GM23338 (cell line): ENCODE measurements at regions not wholly inside any gene's neighbourhood (a gene's known extent, or its start where the extent isn't known, plus 50 kb on each side); places are given as distances from the start of the nearest gene placed in this dataset.

Experiments
- ATAC-seq: fragments of 200-7000 bp; cut with Tn5 transposase; 3 replicates; pipeline ENCODE4 v1.9.1; 2020
- DNase-seq: peaks from one replicate; pipeline ENCODE4 v3.0.0-alpha.2; 2015; ENCODE audit warnings: low spot score
- H2AFZ ChIP-seq: fragments of 200-600 bp; sonication (generic); 2 replicates; pipeline ENCODE4 v1.8.0; 2016; ENCODE audit warnings: antibody characterized with exemption, mild to moderate bottlenecking, moderate library complexity
- H3F3A ChIP-seq: fragments of 200-600 bp; sonication (generic); replicated peaks from 2 replicates; pipeline ENCODE4 v1.8.0; 2017; ENCODE audit warnings: antibody characterized with exemption, mixed run types, low read depth
- H3K27ac ChIP-seq: fragments of 200-600 bp; sonication (generic); 2 replicates; pipeline ENCODE4 v1.6.1; 2016; ENCODE audit warnings: low read depth
- H3K27me3 ChIP-seq: fragments of 200-600 bp; sonication (generic); 2 replicates; pipeline ENCODE4 v1.8.0; 2016; ENCODE audit warnings: mild to moderate bottlenecking, mixed run types, moderate library complexity; ENCODE audit not compliant: insufficient read depth
- H3K36me3 ChIP-seq: fragments of 200-600 bp; sonication (generic); 2 replicates; pipeline ENCODE4 v1.8.0; 2016; ENCODE audit warnings: mild to moderate bottlenecking; ENCODE audit not compliant: insufficient read depth
- H3K4me1 ChIP-seq: fragments of 200-600 bp; sonication (generic); 2 replicates; pipeline ENCODE4 v1.8.0; 2016; ENCODE audit warnings: mild to moderate bottlenecking, moderate library complexity; ENCODE audit not compliant: insufficient read depth
- H3K4me2 ChIP-seq: fragments of 200-600 bp; sonication (generic); 2 replicates; pipeline ENCODE4 v1.7.1; 2017; ENCODE audit warnings: mixed run types
- H3K4me3 ChIP-seq: fragments of 200-600 bp; sonication (generic); 2 replicates; pipeline ENCODE4 v1.6.1; 2016; ENCODE audit warnings: mixed run types
- H3K79me2 ChIP-seq: fragments of 200-600 bp; sonication (generic); replicated peaks from 2 replicates; pipeline ENCODE4 v1.8.0; 2017; ENCODE audit warnings: mild to moderate bottlenecking; ENCODE audit not compliant: insufficient read depth
- H3K9me2 ChIP-seq: fragments of 200-600 bp; sonication (generic); 2 replicates; pipeline ENCODE4 v1.8.0; 2017; ENCODE audit not compliant: insufficient read depth
- H4K20me1 ChIP-seq: fragments of 200-600 bp; sonication (generic); replicated peaks from 2 replicates; pipeline ENCODE4 v1.8.0; 2017; ENCODE audit warnings: mild to moderate bottlenecking; ENCODE audit not compliant: insufficient read depth
- H3K27ac Mint-ChIP-seq: 2 replicates; pipeline ENCODE4 v1.8.0; 2020; ENCODE audit warnings: inconsistent platforms, mild to moderate bottlenecking, moderate library complexity, mixed read lengths
- H3K27me3 Mint-ChIP-seq: 3 replicates; pipeline ENCODE4 v1.8.0; 2022; ENCODE audit warnings: low read depth, mild to moderate bottlenecking, moderate library complexity, mixed read lengths, inconsistent platforms; ENCODE audit not compliant: insufficient read depth, poor library complexity
- H3K36me3 Mint-ChIP-seq: 3 replicates; pipeline ENCODE4 v1.8.0; 2021; ENCODE audit warnings: low read depth, mild to moderate bottlenecking, inconsistent platforms, moderate library complexity, mixed read lengths
- H3K4me1 Mint-ChIP-seq: 3 replicates; pipeline ENCODE4 v1.8.0; 2020; ENCODE audit warnings: mild to moderate bottlenecking, inconsistent platforms, mixed read lengths
- H3K4me3 Mint-ChIP-seq: 3 replicates; pipeline ENCODE4 v1.8.0; 2021; ENCODE audit warnings: moderate library complexity, mild to moderate bottlenecking, inconsistent platforms, mixed read lengths
- H3K9me3 Mint-ChIP-seq: 3 replicates; pipeline ENCODE4 v1.8.0; 2020; ENCODE audit warnings: moderate library complexity, mild to moderate bottlenecking, inconsistent platforms, mixed read lengths
- CREB1 ChIP-seq: fragments of 250-450 bp; sonication (Bioruptor Pico); IDR thresholded peaks from 2 replicates; pipeline ENCODE4 v1.5.0; 2020; ENCODE audit warnings: low read depth, mild to moderate bottlenecking, moderate library complexity
- CTCF ChIP-seq, 2 experiments: fragments of 200-600 bp in 1 of 2; sonication (generic) in 1 of 2; conservative IDR thresholded peaks; 2 replicates each; pipeline versions ENCODE4 v1.5.1 to v1.6.1; 2016 to 2017; ENCODE audit warnings: antibody characterized with exemption in 2 of 2, low read depth in 2 of 2, mild to moderate bottlenecking in 2 of 2, moderate library complexity in 1 of 2
- ETS1 ChIP-seq: IDR thresholded peaks from 2 replicates; pipeline ENCODE4 v1.6.1; 2016; ENCODE audit warnings: antibody characterized with exemption
- EZH2 ChIP-seq: fragments of 200-600 bp; sonication (generic); IDR thresholded peaks from one replicate; pipeline ENCODE4 v1.8.0; 2017; ENCODE audit warnings: antibody characterized with exemption, mild to moderate bottlenecking, low read depth; ENCODE audit not compliant: unreplicated experiment
- EZH2phosphoT487 ChIP-seq: fragments of 200-600 bp; sonication (generic); IDR thresholded peaks from one replicate; pipeline ENCODE4 v1.8.1; 2018; ENCODE audit warnings: antibody characterized with exemption; ENCODE audit not compliant: unreplicated experiment
- JUNB ChIP-seq: IDR thresholded peaks from one replicate; pipeline ENCODE4 v1.6.1; 2016; ENCODE audit warnings: antibody characterized with exemption; ENCODE audit not compliant: unreplicated experiment
- NANOG ChIP-seq: IDR thresholded peaks from 2 replicates; pipeline ENCODE4 v1.6.1; 2016; ENCODE audit warnings: antibody characterized with exemption, borderline replicate concordance
- POLR2AphosphoS5 ChIP-seq: IDR thresholded peaks from 2 replicates; pipeline ENCODE4 v1.6.1; 2016; ENCODE audit warnings: antibody characterized with exemption, low read depth
- REST ChIP-seq: IDR thresholded peaks from one replicate; pipeline ENCODE4 v1.6.1; 2018; ENCODE audit warnings: antibody characterized with exemption; ENCODE audit not compliant: unreplicated experiment
- STAT1 ChIP-seq: IDR thresholded peaks from one replicate; pipeline ENCODE4 v1.6.1; 2016; ENCODE audit warnings: antibody characterized with exemption; ENCODE audit not compliant: unreplicated experiment
- ZNF114 ChIP-seq: fragments of 250-450 bp; sonication (Bioruptor Pico); IDR thresholded peaks from 2 replicates; pipeline ENCODE4 v1.5.0; 2020; ENCODE audit warnings: mild to moderate bottlenecking, moderate library complexity
- ZNF331 ChIP-seq: fragments of 250-450 bp; sonication (Bioruptor Pico); IDR thresholded peaks from 2 replicates; pipeline ENCODE4 v1.5.0; 2020; ENCODE audit warnings: low read depth, mild to moderate bottlenecking, moderate library complexity

- TF ChIP-seq ETS1 (no peak), EZH2 (no peak), ZNF114 (CRISPR knock-in tag) (no peak), CREB1 (no peak), STAT1 (no peak), NANOG (no peak), EZH2phosphoT487 (no peak), POLR2AphosphoS5 (no peak), CTCF (conservative IDR thresholded peaks at IDR 0.05; ENCODE audit: low read depth in 2 of 2) (no peak), ZNF331 (CRISPR knock-in tag) (no peak)
These were observed 808.9 kb downstream of the SUCLG1 start (continued) for GRCh38 chr2:83650161-83650560.

- H3K27me3 ChIP-seq, result no peaks in the 10 kb centered on the region
- ATAC-seq (no peak), DNase-seq (no peak)
- no peak overlapping the region for H3K27ac Mint-ChIP-seq
- no peaks in the 10 kb centered on the region for H3F3A ChIP-seq
- no peaks in the 10 kb centered on the region for H3K4me1 ChIP-seq
- no peak overlapping the region for H2AFZ ChIP-seq
- no peaks in the 10 kb centered on the region for H3K79me2 ChIP-seq
- H3K4me1 Mint-ChIP-seq, result no peaks in the 10 kb centered on the region
- peaks cover 8% of the 10 kb centered on the region; the same call in 1 of the 2 replicates for H3K9me2 ChIP-seq
- no peaks in the 10 kb centered on the region for H3K36me3 ChIP-seq
- no peaks in the 10 kb centered on the region for H3K9me3 Mint-ChIP-seq
- no peak overlapping the region for H3K4me3 ChIP-seq
- no peak overlapping the region for H3K4me3 Mint-ChIP-seq
- H3K4me2 ChIP-seq, result no peak overlapping the region
- H3K27ac ChIP-seq, result no peak overlapping the region
- no peaks in the 10 kb centered on the region for H3K27me3 Mint-ChIP-seq
- no peaks in the 10 kb centered on the region for H4K20me1 ChIP-seq
- H3K36me3 Mint-ChIP-seq, result no peaks in the 10 kb centered on the region
- TF ChIP-seq ZNF331 (CRISPR knock-in tag), result no peak
- TF ChIP-seq ETS1, result no peak
- TF ChIP-seq JUNB, result no peak
- TF ChIP-seq ZNF114 (CRISPR knock-in tag), result no peak
- no peak for TF ChIP-seq CREB1
- no peak for TF ChIP-seq POLR2AphosphoS5
- no peak for TF ChIP-seq NANOG
- no peak for TF ChIP-seq REST
These were observed 818.6 kb downstream of the SUCLG1 start for GRCh38 chr2:83640506-83640905.
